ENCODE measurements at regions not wholly inside any gene's neighbourhood (a gene's known extent, or its start where the extent isn't known, plus 50 kb on each side); places are given as distances from the start of the nearest gene placed in this dataset.

- Mint-ChIP-seq H3K4me3 (no peak overlapping the region), H3K9me3 (peaks cover 2% of the 10 kb centered on the region), H3K36me3 (ENCODE audit: low read depth) (no peaks in the 10 kb centered on the region), H3K27me3 (peaks cover 31% of the 10 kb centered on the region), H3K27ac (no peak overlapping the region), H3K4me1 (ENCODE audit: low read depth) (no peaks in the 10 kb centered on the region)
- intact Hi-C loops (cut with DNase I, micrococcal nuclease) = no loop called here
- Histone ChIP-seq H3K4me3 (ENCODE audit: low read length) (no peak overlapping the region), H3K9me3 (ENCODE audit: control insufficient read depth in 1 of 2, insufficient read depth in 1 of 2, low read length in 2 of 2) (peaks cover 8 to 10% of the 10 kb centered on the region in 2 experiments), H3K27me3 (ENCODE audit: control insufficient read depth in 1 of 2, insufficient read depth in 2 of 2, low read length in 2 of 2) (peaks cover 4 to 12% of the 10 kb centered on the region in 2 experiments), H3K36me3 (ENCODE audit: insufficient read depth, low read length) (no peaks in the 10 kb centered on the region), H3K27ac (ENCODE audit: low read depth in 1 of 2, low read length in 2 of 2) (no peak overlapping the region), H3K4me1 (ENCODE audit: insufficient read depth, low read length) (no peaks in the 10 kb centered on the region)
- no peak for TF ChIP-seq CTCF (IDR thresholded peaks at IDR 0.05)
- DNase-seq (no peak), ATAC-seq (ENCODE audit: poor library complexity) (no peak)
- ChIA-PET POLR2A (no interaction called here), CTCF (no interaction called here)
These were observed 51.5 kb upstream of the MRI1 start for GRCh38 chr19:13712767-13713201.

- no peaks in the 10 kb centered on the region for H3K9me3 ChIP-seq (ENCODE audit: control insufficient read depth in 1 of 2, insufficient read depth in 1 of 2, low read length in 2 of 2)
- Mint-ChIP-seq H3K36me3 (ENCODE audit: low read depth) (no peaks in the 10 kb centered on the region), H3K27ac (no peak overlapping the region), H3K4me1 (ENCODE audit: low read depth) (no peaks in the 10 kb centered on the region), H3K4me3 (no peak overlapping the region), H3K9me3 (peaks cover 4% of the 10 kb centered on the region), H3K27me3 (peaks cover 35% of the 10 kb centered on the region)
- intact Hi-C loops (cut with DNase I, micrococcal nuclease) = no loop called here
- peaks cover 5% of the 10 kb centered on the region in 2 experiments for H3K27me3 ChIP-seq (ENCODE audit: control insufficient read depth in 1 of 2, insufficient read depth in 2 of 2, low read length in 2 of 2)
- no peak for DNase-seq
- POLR2A ChIA-PET = interaction anchor here (0.8 kb wide), 1 partner anchor 408 kb away, joined by 3 read pairs; no protein-coding TSS in a partner anchor
- CTCF ChIA-PET = no interaction called here
- no peaks in the 10 kb centered on the region for H3K4me1 ChIP-seq (ENCODE audit: insufficient read depth, low read length)
- ATAC-seq (ENCODE audit: poor library complexity) = no peak
- no peak overlapping the region for H3K27ac ChIP-seq (ENCODE audit: low read depth in 1 of 2, low read length in 2 of 2)
- no peak for TF ChIP-seq CTCF (IDR thresholded peaks at IDR 0.05)
- H3K36me3 ChIP-seq (ENCODE audit: insufficient read depth, low read length) = no peaks in the 10 kb centered on the region
- H3K4me3 ChIP-seq (ENCODE audit: low read length) = no peak overlapping the region
These were observed 56.4 kb upstream of the MRI1 start for GRCh38 chr19:13707915-13708314.

- intact Hi-C loops (cut with DNase I, micrococcal nuclease) = no loop called here
- peaks cover 4% of the 10 kb centered on the region for H3K9me3 Mint-ChIP-seq
- H3K4me3 ChIP-seq (ENCODE audit: low read length) = no peak overlapping the region
- H3K4me1 ChIP-seq (ENCODE audit: insufficient read depth, low read length) = no peaks in the 10 kb centered on the region
- no peaks in the 10 kb centered on the region for H3K36me3 Mint-ChIP-seq (ENCODE audit: low read depth)
- no peak for TF ChIP-seq CTCF (IDR thresholded peaks at IDR 0.05)
- DNase-seq = no peak
- H3K27ac Mint-ChIP-seq = no peak overlapping the region
- ChIA-PET POLR2A (no interaction called here), CTCF (no interaction called here)
- no peak overlapping the region for H3K4me3 Mint-ChIP-seq
- no peak for ATAC-seq (ENCODE audit: poor library complexity)
- H3K9me3 ChIP-seq (ENCODE audit: control insufficient read depth in 1 of 2, insufficient read depth in 1 of 2, low read length in 2 of 2) = peaks cover 4% of the 10 kb centered on the region in 2 experiments
- peaks cover 39% of the 10 kb centered on the region for H3K27me3 Mint-ChIP-seq
- peaks cover 12 to 13% of the 10 kb centered on the region in 2 experiments for H3K27me3 ChIP-seq (ENCODE audit: control insufficient read depth in 1 of 2, insufficient read depth in 2 of 2, low read length in 2 of 2)
- no peak overlapping the region for H3K27ac ChIP-seq (ENCODE audit: low read depth in 1 of 2, low read length in 2 of 2)
- no peaks in the 10 kb centered on the region for H3K36me3 ChIP-seq (ENCODE audit: insufficient read depth, low read length)
- no peaks in the 10 kb centered on the region for H3K4me1 Mint-ChIP-seq (ENCODE audit: low read depth)
These were observed 58.3 kb upstream of the MRI1 start for GRCh38 chr19:13705928-13706447.
